ENCODE measurements at regions not wholly inside any gene's neighbourhood (a gene's known extent, or its start where the extent isn't known, plus 50 kb on each side); places are given as distances from the start of the nearest gene placed in this dataset.

DNA sequence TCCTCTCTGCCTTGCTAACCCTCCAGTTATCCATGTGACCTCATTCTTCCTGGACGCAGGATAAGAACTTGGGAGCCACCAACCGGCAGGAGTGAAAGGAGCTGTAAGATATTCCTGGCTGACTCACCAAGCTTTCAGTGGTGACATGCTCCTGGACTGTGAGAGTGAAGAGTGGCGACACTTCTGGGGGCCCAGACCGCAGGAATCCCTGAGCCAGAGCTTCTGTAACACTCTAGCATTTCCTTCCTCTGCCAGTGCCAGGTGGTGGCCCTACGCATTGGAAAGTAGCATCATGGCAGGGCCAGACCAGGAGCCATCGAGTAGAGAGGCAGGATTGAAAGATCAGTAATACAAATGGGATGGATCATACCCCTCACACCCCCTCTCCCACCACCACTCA, 474.3 kb downstream of the ACTRT1 start:
- no peak for TF ChIP-seq TCF7 (IDR thresholded peaks at IDR 0.05; ENCODE audit: borderline replicate concordance)
- TF ChIP-seq, protein P1, sequence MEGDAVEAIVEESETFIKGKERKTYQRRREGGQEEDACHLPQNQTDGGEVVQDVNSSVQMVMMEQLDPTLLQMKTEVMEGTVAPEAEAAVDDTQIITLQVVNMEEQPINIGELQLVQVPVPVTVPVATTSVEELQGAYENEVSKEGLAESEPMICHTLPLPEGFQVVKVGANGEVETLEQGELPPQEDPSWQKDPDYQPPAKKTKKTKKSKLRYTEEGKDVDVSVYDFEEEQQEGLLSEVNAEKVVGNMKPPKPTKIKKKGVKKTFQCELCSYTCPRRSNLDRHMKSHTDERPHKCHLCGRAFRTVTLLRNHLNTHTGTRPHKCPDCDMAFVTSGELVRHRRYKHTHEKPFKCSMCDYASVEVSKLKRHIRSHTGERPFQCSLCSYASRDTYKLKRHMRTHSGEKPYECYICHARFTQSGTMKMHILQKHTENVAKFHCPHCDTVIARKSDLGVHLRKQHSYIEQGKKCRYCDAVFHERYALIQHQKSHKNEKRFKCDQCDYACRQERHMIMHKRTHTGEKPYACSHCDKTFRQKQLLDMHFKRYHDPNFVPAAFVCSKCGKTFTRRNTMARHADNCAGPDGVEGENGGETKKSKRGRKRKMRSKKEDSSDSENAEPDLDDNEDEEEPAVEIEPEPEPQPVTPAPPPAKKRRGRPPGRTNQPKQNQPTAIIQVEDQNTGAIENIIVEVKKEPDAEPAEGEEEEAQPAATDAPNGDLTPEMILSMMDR (IDR thresholded peaks at IDR 0.05 in 2 of 3, conservative IDR thresholded peaks at IDR 0.05 in 1 of 3; ENCODE audit: control insufficient read depth in 2 of 3, extremely low read depth in 1 of 3, insufficient read depth in 1 of 3, low read depth in 3 of 3, low read length in 3 of 3) = no peak
- TF ChIP-seq, protein P2, sequence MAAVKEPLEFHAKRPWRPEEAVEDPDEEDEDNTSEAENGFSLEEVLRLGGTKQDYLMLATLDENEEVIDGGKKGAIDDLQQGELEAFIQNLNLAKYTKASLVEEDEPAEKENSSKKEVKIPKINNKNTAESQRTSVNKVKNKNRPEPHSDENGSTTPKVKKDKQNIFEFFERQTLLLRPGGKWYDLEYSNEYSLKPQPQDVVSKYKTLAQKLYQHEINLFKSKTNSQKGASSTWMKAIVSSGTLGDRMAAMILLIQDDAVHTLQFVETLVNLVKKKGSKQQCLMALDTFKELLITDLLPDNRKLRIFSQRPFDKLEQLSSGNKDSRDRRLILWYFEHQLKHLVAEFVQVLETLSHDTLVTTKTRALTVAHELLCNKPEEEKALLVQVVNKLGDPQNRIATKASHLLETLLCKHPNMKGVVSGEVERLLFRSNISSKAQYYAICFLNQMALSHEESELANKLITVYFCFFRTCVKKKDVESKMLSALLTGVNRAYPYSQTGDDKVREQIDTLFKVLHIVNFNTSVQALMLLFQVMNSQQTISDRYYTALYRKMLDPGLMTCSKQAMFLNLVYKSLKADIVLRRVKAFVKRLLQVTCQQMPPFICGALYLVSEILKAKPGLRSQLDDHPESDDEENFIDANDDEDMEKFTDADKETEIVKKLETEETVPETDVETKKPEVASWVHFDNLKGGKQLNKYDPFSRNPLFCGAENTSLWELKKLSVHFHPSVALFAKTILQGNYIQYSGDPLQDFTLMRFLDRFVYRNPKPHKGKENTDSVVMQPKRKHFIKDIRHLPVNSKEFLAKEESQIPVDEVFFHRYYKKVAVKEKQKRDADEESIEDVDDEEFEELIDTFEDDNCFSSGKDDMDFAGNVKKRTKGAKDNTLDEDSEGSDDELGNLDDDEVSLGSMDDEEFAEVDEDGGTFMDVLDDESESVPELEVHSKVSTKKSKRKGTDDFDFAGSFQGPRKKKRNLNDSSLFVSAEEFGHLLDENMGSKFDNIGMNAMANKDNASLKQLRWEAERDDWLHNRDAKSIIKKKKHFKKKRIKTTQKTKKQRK (IDR thresholded peaks at IDR 0.05; ENCODE audit: low read depth, low read length) = no peak
- TF ChIP-seq POLR2AphosphoS2 (IDR thresholded peaks at IDR 0.05; ENCODE audit: low read depth, low read length) = no peak
- no peak for TF ChIP-seq MYC (IDR thresholded peaks at IDR 0.05; ENCODE audit: insufficient read depth, insufficient read length, insufficient replicate concordance, low read length, severe bottlenecking)
- TF ChIP-seq CREB1 (IDR thresholded peaks at IDR 0.05; ENCODE audit: low read depth) = no peak
- TF ChIP-seq NR2C2 (IDR thresholded peaks at IDR 0.05; ENCODE audit: borderline replicate concordance, control insufficient read depth, insufficient read length, low read depth) = no peak
- TF ChIP-seq, protein P3, sequence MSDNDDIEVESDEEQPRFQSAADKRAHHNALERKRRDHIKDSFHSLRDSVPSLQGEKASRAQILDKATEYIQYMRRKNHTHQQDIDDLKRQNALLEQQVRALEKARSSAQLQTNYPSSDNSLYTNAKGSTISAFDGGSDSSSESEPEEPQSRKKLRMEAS (IDR thresholded peaks at IDR 0.05; ENCODE audit: low read depth, low read length) = no peak

All from GM12878 (cell line).